A673 (cell line): ENCODE measurements at regions not wholly inside any gene's neighbourhood (a gene's known extent, or its start where the extent isn't known, plus 50 kb on each side); places are given as distances from the start of the nearest gene placed in this dataset.
"Not testable (repeated sequence)": the region's sequence is repeated elsewhere in the genome, so short reads cannot be mapped to it uniquely, and the experiment has no call there.

Experiments used
- EZH2 ChIP-seq: fragments of 200-600 bp; sonication (generic); IDR thresholded peaks from 2 replicates; pipeline ENCODE4 v1.6.1; 2017; ENCODE audit warnings: borderline replicate concordance, low read depth, mild to moderate bottlenecking, mixed read lengths, antibody characterized with exemption, low read length; ENCODE audit not compliant: poor library complexity, severe bottlenecking
- TF ChIP-seq, protein P1 (sequence below): fragments of 300-800, 200-600 bp; sonication (generic); conservative IDR thresholded peaks from 2 replicates; pipeline ENCODE4 v1.5.1; 2017; ENCODE audit warnings: low read depth, mild to moderate bottlenecking, antibody characterized with exemption, low read length, moderate library complexity, mixed read lengths

DNA sequence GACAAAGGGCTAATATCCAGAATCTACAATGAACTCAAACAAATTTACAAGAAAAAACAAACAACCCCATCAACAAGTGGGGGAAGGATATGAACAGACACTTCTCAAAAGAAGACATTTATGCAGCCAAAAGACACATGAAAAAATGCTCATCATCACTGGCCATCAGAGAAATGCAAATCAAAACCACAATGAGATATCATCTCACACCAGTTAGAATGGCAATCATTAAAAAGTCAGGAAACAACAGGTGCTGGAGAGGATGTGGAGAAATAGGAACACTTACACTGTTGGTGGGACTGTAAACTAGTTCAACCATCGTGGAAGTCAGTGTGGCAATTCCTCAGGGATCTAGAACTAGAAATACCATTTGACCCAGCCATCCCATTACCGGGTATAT, 98.9 kb upstream of the WDR44 start:
- TF ChIP-seq EZH2, result not testable (repeated sequence)
- TF ChIP-seq, protein P1, sequence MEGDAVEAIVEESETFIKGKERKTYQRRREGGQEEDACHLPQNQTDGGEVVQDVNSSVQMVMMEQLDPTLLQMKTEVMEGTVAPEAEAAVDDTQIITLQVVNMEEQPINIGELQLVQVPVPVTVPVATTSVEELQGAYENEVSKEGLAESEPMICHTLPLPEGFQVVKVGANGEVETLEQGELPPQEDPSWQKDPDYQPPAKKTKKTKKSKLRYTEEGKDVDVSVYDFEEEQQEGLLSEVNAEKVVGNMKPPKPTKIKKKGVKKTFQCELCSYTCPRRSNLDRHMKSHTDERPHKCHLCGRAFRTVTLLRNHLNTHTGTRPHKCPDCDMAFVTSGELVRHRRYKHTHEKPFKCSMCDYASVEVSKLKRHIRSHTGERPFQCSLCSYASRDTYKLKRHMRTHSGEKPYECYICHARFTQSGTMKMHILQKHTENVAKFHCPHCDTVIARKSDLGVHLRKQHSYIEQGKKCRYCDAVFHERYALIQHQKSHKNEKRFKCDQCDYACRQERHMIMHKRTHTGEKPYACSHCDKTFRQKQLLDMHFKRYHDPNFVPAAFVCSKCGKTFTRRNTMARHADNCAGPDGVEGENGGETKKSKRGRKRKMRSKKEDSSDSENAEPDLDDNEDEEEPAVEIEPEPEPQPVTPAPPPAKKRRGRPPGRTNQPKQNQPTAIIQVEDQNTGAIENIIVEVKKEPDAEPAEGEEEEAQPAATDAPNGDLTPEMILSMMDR, result not testable (repeated sequence)
